Keratinocyte (primary cell): ENCODE measurements at regions not wholly inside any gene's neighbourhood (a gene's known extent, or its start where the extent isn't known, plus 50 kb on each side); places are given as distances from the start of the nearest gene placed in this dataset.

ENCODE experiments used
- CTCF ChIP-seq, 3 experiments: IDR thresholded peaks in 1 of 3; conservative IDR thresholded peaks in 1 of 3; optimal IDR thresholded peaks in 1 of 3; 2 replicates in 2 of 3; 3 replicates in 1 of 3; pipeline versions ENCODE3 to v1.5.1; 2011; ENCODE audit warnings: low read length in 3 of 3, mild to moderate bottlenecking in 3 of 3, moderate library complexity in 2 of 3, control low read depth in 1 of 3, inconsistent platforms in 1 of 3; ENCODE audit not compliant: insufficient read depth in 2 of 3; ENCODE audit errors: extremely low read depth in 1 of 3
- EZH2 ChIP-seq: IDR thresholded peaks from one replicate; pipeline ENCODE4 v1.6.1; 2012; ENCODE audit warnings: inconsistent platforms, mild to moderate bottlenecking, low read length, moderate library complexity

GRCh38 chr4:144295286-144295995 lies 154.9 kb upstream of the GYPA start:
- TF ChIP-seq CTCF (optimal IDR thresholded peaks at IDR 0.05 in 1 of 3, IDR thresholded peaks at IDR 0.05 in 1 of 3, conservative IDR thresholded peaks at IDR 0.05 in 1 of 3; ENCODE audit: extremely low read depth in 1 of 3, insufficient read depth in 2 of 3, low read length in 3 of 3), result no peak
- TF ChIP-seq EZH2, result no peak
